WI38 (cell line): ENCODE measurements at regions not wholly inside any gene's neighbourhood (a gene's known extent, or its start where the extent isn't known, plus 50 kb on each side); places are given as distances from the start of the nearest gene placed in this dataset.

ENCODE experiments used
- H3K4me3 ChIP-seq: 2 replicates; pipeline ENCODE4 v1.5.1; 2011; ENCODE audit warnings: low read depth, mild to moderate bottlenecking, control low read depth, low read length
- TF ChIP-seq, protein P1 (sequence below): IDR thresholded peaks from 2 replicates; pipeline ENCODE4 v1.5.1; 2012; ENCODE audit warnings: low read depth, mild to moderate bottlenecking, control low read depth, low read length

- TF ChIP-seq, protein P1, sequence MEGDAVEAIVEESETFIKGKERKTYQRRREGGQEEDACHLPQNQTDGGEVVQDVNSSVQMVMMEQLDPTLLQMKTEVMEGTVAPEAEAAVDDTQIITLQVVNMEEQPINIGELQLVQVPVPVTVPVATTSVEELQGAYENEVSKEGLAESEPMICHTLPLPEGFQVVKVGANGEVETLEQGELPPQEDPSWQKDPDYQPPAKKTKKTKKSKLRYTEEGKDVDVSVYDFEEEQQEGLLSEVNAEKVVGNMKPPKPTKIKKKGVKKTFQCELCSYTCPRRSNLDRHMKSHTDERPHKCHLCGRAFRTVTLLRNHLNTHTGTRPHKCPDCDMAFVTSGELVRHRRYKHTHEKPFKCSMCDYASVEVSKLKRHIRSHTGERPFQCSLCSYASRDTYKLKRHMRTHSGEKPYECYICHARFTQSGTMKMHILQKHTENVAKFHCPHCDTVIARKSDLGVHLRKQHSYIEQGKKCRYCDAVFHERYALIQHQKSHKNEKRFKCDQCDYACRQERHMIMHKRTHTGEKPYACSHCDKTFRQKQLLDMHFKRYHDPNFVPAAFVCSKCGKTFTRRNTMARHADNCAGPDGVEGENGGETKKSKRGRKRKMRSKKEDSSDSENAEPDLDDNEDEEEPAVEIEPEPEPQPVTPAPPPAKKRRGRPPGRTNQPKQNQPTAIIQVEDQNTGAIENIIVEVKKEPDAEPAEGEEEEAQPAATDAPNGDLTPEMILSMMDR, result no peak
- H3K4me3 ChIP-seq, result no peak overlapping the region
Observed at GRCh38 chr14:54219261-54220070, 177.3 kb upstream of the CDKN3 start.

DNA sequence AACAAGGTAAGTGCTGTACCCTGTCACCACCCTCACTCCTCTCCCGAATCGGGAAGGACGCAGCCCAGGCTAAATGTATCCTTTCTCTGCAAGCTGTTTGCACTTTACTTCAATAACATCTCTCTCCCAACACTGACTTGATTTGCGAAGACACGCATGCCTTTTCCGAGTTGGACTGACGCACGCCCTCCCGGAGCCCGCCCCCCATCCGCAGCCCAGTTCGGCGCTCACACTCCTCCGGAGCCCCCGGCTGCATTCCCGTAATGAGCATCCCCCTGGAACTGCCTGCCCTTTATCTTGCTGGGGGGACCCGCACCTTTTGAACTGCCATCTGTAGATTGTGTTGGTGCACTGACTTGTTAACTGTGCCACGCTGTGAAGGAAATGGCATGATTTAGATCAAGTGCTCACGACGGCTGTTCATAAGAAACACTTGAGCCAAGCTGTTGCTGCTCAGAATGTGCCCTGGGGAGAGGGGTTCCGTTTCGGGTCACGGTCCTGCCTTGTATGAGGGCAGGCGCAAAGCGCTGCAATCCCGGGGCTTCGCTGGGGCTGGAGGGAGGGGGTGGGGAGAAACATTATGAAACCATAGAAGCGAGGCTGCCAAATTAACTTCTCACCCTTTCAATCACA lies 176.6 kb upstream of the CDKN3 start:
- TF ChIP-seq, protein P1, result no peak
- H3K4me3 ChIP-seq, result no peak overlapping the region

- TF ChIP-seq, protein P1, result no peak
- no peak overlapping the region for H3K4me3 ChIP-seq
Observed at GRCh38 chr14:54220704-54221431, 175.9 kb upstream of the CDKN3 start.

DNA sequence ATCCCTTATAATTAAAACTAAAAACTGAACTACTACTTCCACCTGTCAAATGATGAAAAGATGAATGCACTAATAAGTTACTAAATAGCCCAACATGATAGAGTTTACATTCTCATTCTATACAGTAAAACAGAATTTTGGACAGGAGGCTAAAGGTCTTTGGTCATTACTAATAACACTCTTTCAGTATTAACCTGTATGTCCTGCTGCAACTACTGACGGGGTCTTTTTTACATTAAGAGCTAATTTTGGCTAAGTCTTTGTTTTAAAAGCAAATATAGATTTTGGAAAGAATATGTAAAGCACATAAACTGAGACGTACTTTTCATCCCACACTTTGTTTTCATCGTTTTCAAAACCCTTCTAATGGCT lies 175.4 kb upstream of the CDKN3 start:
- H3K4me3 ChIP-seq, result no peak overlapping the region
- TF ChIP-seq, protein P1, result no peak

DNA sequence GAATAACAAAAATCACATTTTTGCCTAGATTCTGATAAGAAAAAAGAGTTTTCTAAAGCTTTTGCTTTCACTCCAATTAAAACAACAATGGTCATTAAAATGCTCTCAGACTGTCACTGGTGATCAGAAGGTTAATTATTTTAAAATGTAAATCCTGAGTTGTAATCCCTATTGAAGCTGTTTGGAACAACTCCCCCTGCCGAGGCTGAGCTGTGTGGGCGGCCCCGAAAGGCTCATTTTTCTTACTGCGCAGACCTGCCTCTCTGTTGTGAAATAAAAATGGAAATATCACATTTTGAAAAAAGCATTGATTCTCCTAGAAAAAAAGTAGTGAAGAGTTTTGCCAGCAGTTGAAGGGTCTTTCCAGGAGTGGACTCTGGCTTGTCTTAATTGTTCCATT lies 174.8 kb upstream of the CDKN3 start:
- no peak overlapping the region for H3K4me3 ChIP-seq
- TF ChIP-seq, protein P1, result no peak

GRCh38 chr14:54223831-54224402 lies 172.9 kb upstream of the CDKN3 start:
- TF ChIP-seq, protein P1, result no peak
- H3K4me3 ChIP-seq, result no peak overlapping the region
